Activated T-cell treated with anti-CD3 and anti-CD28 coated beads, Interleukin-2, amount 50 U/mL, for 72 hours (primary cell): ENCODE measurements at regions not wholly inside any gene's neighbourhood (a gene's known extent, or its start where the extent isn't known, plus 50 kb on each side); places are given as distances from the start of the nearest gene placed in this dataset.
"Not testable (repeated sequence)": the region's sequence is repeated elsewhere in the genome, so short reads cannot be mapped to it uniquely, and the experiment has no call there.

Source experiments
- ATAC-seq, 2 donors: fragments of 150-1000 bp; cut with Tn5 transposase; replicated peaks in 1 of 2; 2 replicates each; pipeline ENCODE4 v1.10.0; 2021; ENCODE audit warnings: moderate library complexity in 2 of 2, mild to moderate bottlenecking in 1 of 2
- DNase-seq, 2 donors: peaks; one replicate each; pipeline ENCODE4 v3.0.0; 2021 to 2022; ENCODE audit warnings: mixed read lengths in 1 of 2
- H3K27ac Mint-ChIP-seq: one replicate; pipeline ENCODE4 v1.8.0; 2022; ENCODE audit warnings: mild to moderate bottlenecking, moderate library complexity, mixed read lengths
- H3K27me3 Mint-ChIP-seq: one replicate; pipeline ENCODE4 v1.8.0; 2022; ENCODE audit warnings: low read depth, mixed read lengths
- H3K36me3 Mint-ChIP-seq, 2 donors: one replicate each; pipeline ENCODE4 v1.8.0; 2022; ENCODE audit warnings: mixed read lengths in 2 of 2, mild to moderate bottlenecking in 1 of 2; ENCODE audit not compliant: insufficient read depth in 2 of 2
- H3K4me1 Mint-ChIP-seq: one replicate; pipeline ENCODE4 v1.8.0; 2022; ENCODE audit warnings: low read depth, mixed read lengths
- H3K4me3 Mint-ChIP-seq, 2 donors: one replicate each; pipeline ENCODE4 v1.8.0; 2022; ENCODE audit warnings: mild to moderate bottlenecking in 2 of 2, mixed read lengths in 2 of 2, moderate library complexity in 2 of 2
- H3K9me3 Mint-ChIP-seq, 2 donors: one replicate each; pipeline ENCODE4 v1.8.0; 2022; ENCODE audit warnings: mixed read lengths in 2 of 2

GRCh38 chr2:8611246-8611645, 70.6 kb upstream of the ID2 start:
- peaks cover 51% of the 10 kb centered on the region for H3K4me1 Mint-ChIP-seq
- ATAC-seq = no peak
- H3K9me3 Mint-ChIP-seq = peaks cover 13 to 14% of the 10 kb centered on the region in 2 donors
- peaks cover 26% of the 10 kb centered on the region for H3K27me3 Mint-ChIP-seq
- no peak for DNase-seq
- H3K36me3 Mint-ChIP-seq = peaks cover 9 to 17% of the 10 kb centered on the region in 2 donors
- H3K4me3 Mint-ChIP-seq = no peak overlapping the region
- no peak overlapping the region for H3K27ac Mint-ChIP-seq

- H3K4me3 Mint-ChIP-seq = no peak overlapping the region
- peaks cover 47% of the 10 kb centered on the region for H3K4me1 Mint-ChIP-seq
- peaks cover 13 to 14% of the 10 kb centered on the region in 2 donors for H3K9me3 Mint-ChIP-seq
- no peak for ATAC-seq
- H3K27ac Mint-ChIP-seq = no peak overlapping the region
- peaks cover 9 to 17% of the 10 kb centered on the region in 2 donors for H3K36me3 Mint-ChIP-seq
- H3K27me3 Mint-ChIP-seq = peaks cover 26% of the 10 kb centered on the region
- DNase-seq = no peak
These were observed 70.2 kb upstream of the ID2 start for GRCh38 chr2:8611700-8612099.

GRCh38 chr2:8612734-8613179, 69.1 kb upstream of the ID2 start:
- H3K27me3 Mint-ChIP-seq = peaks cover 26% of the 10 kb centered on the region
- ATAC-seq (no peak), DNase-seq (no peak)
- no peak overlapping the region for H3K4me3 Mint-ChIP-seq
- peaks cover 36% of the 10 kb centered on the region for H3K4me1 Mint-ChIP-seq
- no peak overlapping the region for H3K27ac Mint-ChIP-seq
- peaks cover 13 to 14% of the 10 kb centered on the region in 2 donors for H3K9me3 Mint-ChIP-seq
- H3K36me3 Mint-ChIP-seq = peaks cover 9 to 17% of the 10 kb centered on the region in 2 donors

GRCh38 chr2:8613207-8613999, 68.5 kb upstream of the ID2 start:
- H3K9me3 Mint-ChIP-seq = peaks cover 13 to 14% of the 10 kb centered on the region in 2 donors
- not testable (repeated sequence) for ATAC-seq, H3K27ac Mint-ChIP-seq, H3K4me3 Mint-ChIP-seq, DNase-seq
- peaks cover 26% of the 10 kb centered on the region for H3K27me3 Mint-ChIP-seq
- peaks cover 9 to 17% of the 10 kb centered on the region in 2 donors for H3K36me3 Mint-ChIP-seq
- peaks cover 30% of the 10 kb centered on the region for H3K4me1 Mint-ChIP-seq

GRCh38 chr2:8614646-8615045, 67.2 kb upstream of the ID2 start:
- H3K9me3 Mint-ChIP-seq = peaks cover 11 to 13% of the 10 kb centered on the region in 2 donors
- no peak for DNase-seq
- H3K36me3 Mint-ChIP-seq = peaks cover 9 to 17% of the 10 kb centered on the region in 2 donors
- no peak for ATAC-seq
- no peak overlapping the region for H3K4me3 Mint-ChIP-seq
- no peak overlapping the region for H3K27ac Mint-ChIP-seq
- peaks cover 17% of the 10 kb centered on the region for H3K4me1 Mint-ChIP-seq
- H3K27me3 Mint-ChIP-seq = peaks cover 30% of the 10 kb centered on the region

GRCh38 chr2:8615252-8615575, 66.6 kb upstream of the ID2 start:
- ATAC-seq = no peak
- H3K27ac Mint-ChIP-seq = no peak overlapping the region
- peaks cover 8 to 12% of the 10 kb centered on the region in 2 donors for H3K36me3 Mint-ChIP-seq
- DNase-seq = no peak
- H3K4me3 Mint-ChIP-seq = no peak overlapping the region
- peaks cover 33% of the 10 kb centered on the region for H3K27me3 Mint-ChIP-seq
- peaks cover 16% of the 10 kb centered on the region for H3K4me1 Mint-ChIP-seq
- peaks cover 10% of the 10 kb centered on the region in 2 donors for H3K9me3 Mint-ChIP-seq

- peaks cover 5 to 6% of the 10 kb centered on the region in 2 donors for H3K9me3 Mint-ChIP-seq
- peaks cover 16% of the 10 kb centered on the region for H3K4me1 Mint-ChIP-seq
- ATAC-seq (no peak), DNase-seq (no peak)
- H3K36me3 Mint-ChIP-seq = peaks cover 3 to 6% of the 10 kb centered on the region in 2 donors
- H3K27me3 Mint-ChIP-seq = peaks cover 33% of the 10 kb centered on the region
- no peak overlapping the region for H3K4me3 Mint-ChIP-seq
- no peak overlapping the region for H3K27ac Mint-ChIP-seq
These were observed 66.1 kb upstream of the ID2 start for GRCh38 chr2:8615576-8616281.

- peaks cover 10% of the 10 kb centered on the region for H3K4me1 Mint-ChIP-seq
- no peak overlapping the region for H3K27ac Mint-ChIP-seq
These were observed 64.8 kb upstream of the ID2 start for GRCh38 chr2:8617048-8617447.

GRCh38 chr2:8617590-8617989, 64.3 kb upstream of the ID2 start:
- Mint-ChIP-seq H3K9me3 (peaks cover 2 to 3% of the 10 kb centered on the region in 2 donors), H3K27me3 (peaks cover 33% of the 10 kb centered on the region), H3K27ac (no peak overlapping the region), H3K4me1 (peaks cover 10% of the 10 kb centered on the region), H3K36me3 (no peaks in the 10 kb centered on the region), H3K4me3 (no peak overlapping the region)
- DNase-seq (no peak), ATAC-seq (no peak)

More at GRCh38 chr2:8617048-8617447, 64.8 kb upstream of the ID2 start:
- Mint-ChIP-seq H3K9me3 (peaks cover 2 to 3% of the 10 kb centered on the region in 2 donors), H3K4me3 (no peak overlapping the region), H3K27me3 (peaks cover 33% of the 10 kb centered on the region), H3K36me3 (no peaks in the 10 kb centered on the region)
- ATAC-seq (no peak), DNase-seq (no peak)

- H3K4me3 Mint-ChIP-seq = no peak overlapping the region
- no peak for ATAC-seq
These were observed 62.8 kb upstream of the ID2 start for GRCh38 chr2:8619071-8619470.

GRCh38 chr2:8620611-8621382, 61.1 kb upstream of the ID2 start:
- Mint-ChIP-seq H3K9me3 (no peaks in the 10 kb centered on the region), H3K27me3 (peaks cover 28% of the 10 kb centered on the region), H3K36me3 (no peaks in the 10 kb centered on the region), H3K27ac (peak overlapping the region; percentile 4), H3K4me3 (no peak overlapping the region), H3K4me1 (peaks cover 12% of the 10 kb centered on the region)
- ATAC-seq (no peak), DNase-seq (no peak)

More at GRCh38 chr2:8619071-8619470, 62.8 kb upstream of the ID2 start:
- peaks cover 12% of the 10 kb centered on the region for H3K4me1 Mint-ChIP-seq
- no peak overlapping the region for H3K27ac Mint-ChIP-seq
- H3K9me3 Mint-ChIP-seq = peaks cover 2 to 3% of the 10 kb centered on the region in 2 donors
- H3K36me3 Mint-ChIP-seq = no peaks in the 10 kb centered on the region
- no peak for DNase-seq
- peaks cover 42% of the 10 kb centered on the region for H3K27me3 Mint-ChIP-seq

- H3K36me3 Mint-ChIP-seq = no peaks in the 10 kb centered on the region
- no peak overlapping the region for H3K4me3 Mint-ChIP-seq
- H3K27me3 Mint-ChIP-seq = peaks cover 28% of the 10 kb centered on the region
- peaks cover 12% of the 10 kb centered on the region for H3K4me1 Mint-ChIP-seq
- H3K9me3 Mint-ChIP-seq = no peaks in the 10 kb centered on the region
- ATAC-seq (peak in 1 of 2 donors; percentile 32), DNase-seq (no peak)
- no peak overlapping the region for H3K27ac Mint-ChIP-seq
These were observed 59.5 kb upstream of the ID2 start for GRCh38 chr2:8622199-8622911.
